HEK293 (cell line): ENCODE measurements at regions not wholly inside any gene's neighbourhood (a gene's known extent, or its start where the extent isn't known, plus 50 kb on each side); places are given as distances from the start of the nearest gene placed in this dataset.

Source experiments
- CTCF ChIA-PET: fragments of 350-600 bp; formaldehyde crosslinking; extraction: SDS; loops from one replicate; lab custom pipeline; 2021; ENCODE audit warnings: antibody characterized with exemption; lab: Yijun Ruan, JAX
- POLR2A ChIA-PET: fragments of 300-600 bp; formaldehyde crosslinking; extraction: SDS; loops from one replicate; lab custom pipeline; 2020; ENCODE audit warnings: antibody characterized with exemption, inconsistent platforms; lab: Yijun Ruan, JAX
- H3K27ac ChIP-seq: fragments of 200-500 bp; sonication (Bioruptor generic); 2 replicates; pipeline ENCODE4 v1.5.1; 2014; ENCODE audit warnings: low read depth, low read length, control low read depth, inconsistent platforms; ENCODE audit errors: extremely low read depth
- H3K36me3 ChIP-seq, 2 experiments: fragments of 200-500 bp in 1 of 2; sonication (Bioruptor generic) in 1 of 2; 1 replicate in 1 of 2; 2 replicates in 1 of 2; pipeline ENCODE4 v1.5.1; 2014 to 2017; ENCODE audit warnings: inconsistent platforms in 2 of 2, low read length in 2 of 2; ENCODE audit not compliant: control insufficient read depth in 2 of 2, insufficient read depth in 1 of 2
- H3K4me1 ChIP-seq: fragments of 200-500 bp; sonication (Bioruptor generic); 2 replicates; pipeline ENCODE4 v1.5.1; 2014; ENCODE audit warnings: mild to moderate bottlenecking, low read length, inconsistent platforms; ENCODE audit not compliant: control insufficient read depth, insufficient read depth
- H3K4me3 ChIP-seq: 2 replicates; pipeline ENCODE4 v1.5.1; 2011; ENCODE audit warnings: low read depth, mild to moderate bottlenecking, control low read depth, low read length, moderate library complexity
- H3K9me3 ChIP-seq: fragments of 200-500 bp; sonication (Bioruptor generic); 2 replicates; pipeline ENCODE4 v1.5.1; 2014; ENCODE audit warnings: low read depth, low read length, inconsistent platforms; ENCODE audit not compliant: control insufficient read depth, insufficient read depth
- BCL11A ChIP-seq: fragments of 450-650 bp; formaldehyde crosslinking; IDR thresholded peaks from 2 replicates; pipeline ENCODE4 v1.5.1; 2016; ENCODE audit warnings: low read depth, missing biosample characterization, missing genetic modification characterization
- CTCF ChIP-seq: fragments of 450-650 bp; formaldehyde crosslinking; IDR thresholded peaks from 2 replicates; pipeline ENCODE4 v1.5.1; 2016; ENCODE audit warnings: missing biosample characterization, missing genetic modification characterization
- IKZF3 ChIP-seq: fragments of 450-650 bp; IDR thresholded peaks from 2 replicates; pipeline ENCODE4 v1.5.0; 2018; ENCODE audit warnings: missing biosample characterization, mild to moderate bottlenecking, missing genetic modification characterization, moderate library complexity
- KLF9 ChIP-seq: fragments of 450-650 bp; formaldehyde crosslinking; IDR thresholded peaks from 2 replicates; pipeline ENCODE4 v1.5.1; 2016; ENCODE audit warnings: missing biosample characterization, missing genetic modification characterization, low read depth
- SP2 ChIP-seq: fragments of 450-650 bp; formaldehyde crosslinking; IDR thresholded peaks from 2 replicates; pipeline ENCODE4 v1.5.1; 2016; ENCODE audit warnings: missing biosample characterization, missing genetic modification characterization
- ZBTB44 ChIP-seq: fragments of 450-650 bp; IDR thresholded peaks from 2 replicates; pipeline ENCODE4 v1.5.1; 2018; ENCODE audit warnings: missing biosample characterization, mild to moderate bottlenecking, missing genetic modification characterization
- ZNF148 ChIP-seq: fragments of 450-650 bp; formaldehyde crosslinking; IDR thresholded peaks from 2 replicates; pipeline ENCODE4 v1.5.0; 2017; ENCODE audit warnings: missing biosample characterization, missing genetic modification characterization, borderline replicate concordance
- ZNF2 ChIP-seq: fragments of 450-650 bp; formaldehyde crosslinking; IDR thresholded peaks from 2 replicates; pipeline ENCODE4 v1.5.1; 2016; ENCODE audit warnings: missing biosample characterization, missing genetic modification characterization
- ZNF23 ChIP-seq: fragments of 450-650 bp; formaldehyde crosslinking; IDR thresholded peaks from 2 replicates; pipeline ENCODE4 v1.5.1; 2016; ENCODE audit warnings: missing biosample characterization, missing genetic modification characterization, borderline replicate concordance
- ZNF280D ChIP-seq: fragments of 450-650 bp; formaldehyde crosslinking; IDR thresholded peaks from 2 replicates; pipeline ENCODE4 v1.5.1; 2016; ENCODE audit warnings: missing biosample characterization, missing genetic modification characterization
- ZNF302 ChIP-seq: fragments of 450-650 bp; formaldehyde crosslinking; IDR thresholded peaks from 2 replicates; pipeline ENCODE4 v1.5.1; 2016; ENCODE audit warnings: missing biosample characterization, missing genetic modification characterization, low read depth
- ZNF449 ChIP-seq: fragments of 450-650 bp; formaldehyde crosslinking; IDR thresholded peaks from 2 replicates; pipeline ENCODE4 v1.5.1; 2017; ENCODE audit warnings: missing biosample characterization, mild to moderate bottlenecking, missing genetic modification characterization, moderate library complexity
- ZNF529 ChIP-seq: fragments of 450-650 bp; formaldehyde crosslinking; IDR thresholded peaks from 2 replicates; pipeline ENCODE4 v1.5.1; 2017; ENCODE audit warnings: missing genetic modification characterization, missing biosample characterization; ENCODE audit not compliant: insufficient replicate concordance
- ZNF530 ChIP-seq: fragments of 450-650 bp; formaldehyde crosslinking; IDR thresholded peaks from 2 replicates; pipeline ENCODE4 v1.5.1; 2016; ENCODE audit warnings: low read depth, missing biosample characterization, missing genetic modification characterization
- ZNF555 ChIP-seq: fragments of 450-650 bp; formaldehyde crosslinking; conservative IDR thresholded peaks from 2 replicates; pipeline ENCODE4 v1.5.1; 2017; ENCODE audit warnings: missing biosample characterization, mild to moderate bottlenecking, missing genetic modification characterization, inconsistent platforms
- ZNF558 ChIP-seq: fragments of 450-650 bp; formaldehyde crosslinking; IDR thresholded peaks from 2 replicates; pipeline ENCODE4 v1.5.1; 2016; ENCODE audit warnings: missing biosample characterization, missing genetic modification characterization
- ZNF670 ChIP-seq: fragments of 450-650 bp; formaldehyde crosslinking; IDR thresholded peaks from 2 replicates; pipeline ENCODE4 v1.5.1; 2016; ENCODE audit warnings: missing biosample characterization, missing genetic modification characterization, low read depth

GRCh38 chr6:147717991-147718390 lies 209.5 kb downstream of the SAMD5 start:
- H3K4me3 ChIP-seq = no peak overlapping the region
- CTCF ChIA-PET = no interaction called here
- TF ChIP-seq ZNF449 (tag by site-specific recombination) (no peak), ZNF2 (tag by site-specific recombination) (no peak), ZNF558 (tag by site-specific recombination) (no peak), ZBTB44 (tag by site-specific recombination) (no peak), BCL11A (tag by site-specific recombination) (no peak), ZNF302 (tag by site-specific recombination) (no peak), ZNF280D (tag by site-specific recombination) (no peak), CTCF (no peak), ZNF670 (tag by site-specific recombination) (no peak)
- TF ChIP-seq, all 188 proteins: peak for 0
- POLR2A ChIA-PET = interaction anchor here (0.6 kb wide), 1 partner anchor 76 kb away, joined by 7 read pairs; no protein-coding TSS in a partner anchor
- no peaks in the 10 kb centered on the region for H3K36me3 ChIP-seq
- H3K27ac ChIP-seq = no peak overlapping the region
- H3K4me1 ChIP-seq = no peaks in the 10 kb centered on the region
- H3K9me3 ChIP-seq = no peaks in the 10 kb centered on the region

GRCh38 chr6:147722158-147722557 lies 213.7 kb downstream of the SAMD5 start:
- CTCF ChIA-PET = interaction anchor here (0.7 kb wide), 1 partner anchor 203 kb away, joined by 4 read pairs; no protein-coding TSS in a partner anchor
- no peaks in the 10 kb centered on the region for H3K36me3 ChIP-seq
- no peak for TF ChIP-seq ZNF555 (tag by site-specific recombination)
- TF ChIP-seq ZNF530 (tag by site-specific recombination) = no peak
- no peak for TF ChIP-seq SP2 (tag by site-specific recombination)
- no peak for TF ChIP-seq KLF9 (tag by site-specific recombination)
- TF ChIP-seq ZNF23 = no peak
- no peak for TF ChIP-seq ZNF148 (tag by site-specific recombination)
- TF ChIP-seq ZNF529 (tag by site-specific recombination) = no peak
- no peak for TF ChIP-seq IKZF3 (tag by site-specific recombination)
- POLR2A ChIA-PET = no interaction called here
- no peak overlapping the region for H3K27ac ChIP-seq
- no peaks in the 10 kb centered on the region for H3K4me1 ChIP-seq
- H3K9me3 ChIP-seq = no peaks in the 10 kb centered on the region
- no peak overlapping the region for H3K4me3 ChIP-seq
